Gastrocnemius medialis (tissue), 4 donors: ENCODE measurements at regions not wholly inside any gene's neighbourhood (a gene's known extent, or its start where the extent isn't known, plus 50 kb on each side); places are given as distances from the start of the nearest gene placed in this dataset.

Source experiments
- ATAC-seq, 2 donors: fragments of 150-250 bp; one replicate each; pipeline ENCODE4 v1.9.1; 2016
- DNase-seq, 2 donors: peaks; one replicate each; pipeline ENCODE4 v3.0.0-alpha.2; 2019
- H3K27ac ChIP-seq, 4 donors: fragments of 200-600 bp; sonication (generic); 1 replicate in 1 of 4; 2 replicates in 3 of 4; pipeline ENCODE4 v1.5.1; 2016 to 2018; ENCODE audit warnings: mild to moderate bottlenecking in 2 of 4, moderate library complexity in 1 of 4
- H3K27me3 ChIP-seq, 3 donors: fragments of 200-600 bp; sonication (generic) in 2 of 3; 1 replicate in 1 of 3; 2 replicates in 2 of 3; pipeline versions ENCODE4 v1.5.1 to v1.6.0; 2016 to 2019; ENCODE audit warnings: mild to moderate bottlenecking in 1 of 3, moderate library complexity in 1 of 3
- H3K36me3 ChIP-seq, 2 donors: fragments of 200-600 bp; sonication (generic) in 1 of 2; one replicate each; pipeline ENCODE4 v1.5.1; 2017 to 2018
- H3K4me1 ChIP-seq, 2 donors: fragments of 200-600 bp; sonication (generic) in 1 of 2; one replicate each; pipeline ENCODE4 v1.5.1; 2016 to 2017; ENCODE audit warnings: mild to moderate bottlenecking in 2 of 2
- H3K4me3 ChIP-seq, 4 donors: fragments of 200-600 bp; sonication (generic) in 3 of 4; 1 replicate in 1 of 4; 2 replicates in 3 of 4; pipeline ENCODE4 v1.5.1; 2016 to 2019; ENCODE audit warnings: mild to moderate bottlenecking in 2 of 4
- H3K9me3 ChIP-seq, 3 donors: fragments of 200-600 bp; sonication (generic) in 2 of 3; 1 replicate in 1 of 3; 2 replicates in 2 of 3; pipeline ENCODE4 v1.5.1; 2016 to 2019
- POLR2A ChIP-seq, 2 donors: fragments of 450-650 bp; IDR thresholded peaks; one replicate each; pipeline ENCODE4 v1.6.1; 2017; ENCODE audit warnings: antibody characterized with exemption in 2 of 2, mild to moderate bottlenecking in 2 of 2, moderate library complexity in 2 of 2
- in situ Hi-C, 4 donors: fragments of 200-750 bp; cut with MboI; loops; one replicate each; pipeline versions ENCODE4 v1.15.0 to v1.8.0; 2017; ENCODE audit warnings: low sequenced_read_pairs in 4 of 4
- intact Hi-C: fragments of 100-400 bp; cut with DNase I; formaldehyde crosslinking; loops from one replicate; pipeline ENCODE4 v1.15.1; 2023; ENCODE audit warnings: low total_unique reads
- TF ChIP-seq, protein P1 (sequence below), 5 experiments: fragments of 450-650 bp in 3 of 5; fragments of 200-600 bp in 2 of 5; sonication (generic) in 2 of 5; IDR thresholded peaks in 4 of 5; conservative IDR thresholded peaks in 1 of 5; 1 replicate in 4 of 5; 2 replicates in 1 of 5; pipeline ENCODE4 v1.5.1; 2016 to 2019; ENCODE audit warnings: antibody characterized with exemption in 5 of 5, mild to moderate bottlenecking in 3 of 5, moderate library complexity in 3 of 5

GRCh38 chr15:88345962-88346361 is 89.4 kb upstream of the NTRK3 start:
- no peaks in the 10 kb centered on the region for H3K36me3 ChIP-seq
- no peaks in the 10 kb centered on the region for H3K27me3 ChIP-seq
- DNase-seq (no peak), ATAC-seq (no peak)
- no peaks in the 10 kb centered on the region for H3K4me1 ChIP-seq
- no peak for TF ChIP-seq POLR2A (IDR thresholded peaks at IDR 0.05)
- TF ChIP-seq, protein P1, sequence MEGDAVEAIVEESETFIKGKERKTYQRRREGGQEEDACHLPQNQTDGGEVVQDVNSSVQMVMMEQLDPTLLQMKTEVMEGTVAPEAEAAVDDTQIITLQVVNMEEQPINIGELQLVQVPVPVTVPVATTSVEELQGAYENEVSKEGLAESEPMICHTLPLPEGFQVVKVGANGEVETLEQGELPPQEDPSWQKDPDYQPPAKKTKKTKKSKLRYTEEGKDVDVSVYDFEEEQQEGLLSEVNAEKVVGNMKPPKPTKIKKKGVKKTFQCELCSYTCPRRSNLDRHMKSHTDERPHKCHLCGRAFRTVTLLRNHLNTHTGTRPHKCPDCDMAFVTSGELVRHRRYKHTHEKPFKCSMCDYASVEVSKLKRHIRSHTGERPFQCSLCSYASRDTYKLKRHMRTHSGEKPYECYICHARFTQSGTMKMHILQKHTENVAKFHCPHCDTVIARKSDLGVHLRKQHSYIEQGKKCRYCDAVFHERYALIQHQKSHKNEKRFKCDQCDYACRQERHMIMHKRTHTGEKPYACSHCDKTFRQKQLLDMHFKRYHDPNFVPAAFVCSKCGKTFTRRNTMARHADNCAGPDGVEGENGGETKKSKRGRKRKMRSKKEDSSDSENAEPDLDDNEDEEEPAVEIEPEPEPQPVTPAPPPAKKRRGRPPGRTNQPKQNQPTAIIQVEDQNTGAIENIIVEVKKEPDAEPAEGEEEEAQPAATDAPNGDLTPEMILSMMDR (IDR thresholded peaks at IDR 0.05 in 4 of 5, conservative IDR thresholded peaks at IDR 0.05 in 1 of 5) = no peak
- in situ Hi-C loops (no loop called here), intact Hi-C loops (no loop called here)
- H3K27ac ChIP-seq = no peak overlapping the region
- H3K4me3 ChIP-seq = no peak overlapping the region
- H3K9me3 ChIP-seq = no peaks in the 10 kb centered on the region

DNA sequence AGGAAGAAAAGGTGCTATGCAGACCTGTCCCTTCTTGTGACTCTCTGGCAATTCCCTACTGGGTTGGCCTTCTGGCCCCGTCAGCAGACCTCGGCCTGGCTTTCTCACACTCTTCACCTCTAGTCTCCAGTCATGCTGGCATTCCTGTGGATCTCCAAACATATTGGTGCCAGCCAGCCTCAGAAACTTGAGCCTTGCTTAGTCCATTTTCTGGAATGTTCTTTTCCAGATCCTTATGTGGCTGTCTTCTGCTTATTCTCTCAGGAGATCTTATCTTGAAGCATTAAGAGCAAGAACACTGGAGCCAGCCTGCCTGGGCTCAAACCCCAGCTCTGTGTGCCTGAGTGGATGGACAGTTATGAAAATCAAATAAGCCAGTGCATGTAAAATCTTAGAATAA is 88.2 kb upstream of the NTRK3 start:
- DNase-seq = no peak
- no peak for TF ChIP-seq POLR2A (IDR thresholded peaks at IDR 0.05)
- TF ChIP-seq, protein P1 (IDR thresholded peaks at IDR 0.05 in 4 of 5, conservative IDR thresholded peaks at IDR 0.05 in 1 of 5) = no peak

DNA sequence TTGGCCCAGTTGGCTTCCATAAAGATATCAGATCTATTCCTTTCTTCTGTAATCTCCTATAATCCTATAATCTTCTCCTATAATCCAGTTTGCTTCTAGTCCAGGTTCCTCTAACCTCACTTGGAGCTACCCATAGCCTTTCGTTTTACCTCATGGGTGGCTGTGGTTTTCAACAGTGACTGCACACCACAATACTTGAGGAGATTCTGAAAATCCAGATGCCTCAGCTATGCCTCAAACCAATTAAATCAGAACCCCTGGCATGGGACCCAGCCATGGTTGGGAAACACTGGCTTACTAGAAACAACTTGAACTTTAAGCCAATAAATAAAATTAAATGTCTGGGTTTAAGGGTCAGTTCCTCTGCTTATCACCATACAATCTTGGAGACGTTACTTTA is 86.1 kb upstream of the NTRK3 start:
- TF ChIP-seq POLR2A (IDR thresholded peaks at IDR 0.05) = no peak
- TF ChIP-seq, protein P1 (IDR thresholded peaks at IDR 0.05 in 4 of 5, conservative IDR thresholded peaks at IDR 0.05 in 1 of 5) = no peak
- H3K4me1 ChIP-seq = no peaks in the 10 kb centered on the region
- H3K27ac ChIP-seq = no peak overlapping the region
- in situ Hi-C loops = no loop called here
- ATAC-seq (no peak), DNase-seq (no peak)
- no peaks in the 10 kb centered on the region for H3K27me3 ChIP-seq
- no peak overlapping the region for H3K4me3 ChIP-seq
- no peaks in the 10 kb centered on the region for H3K36me3 ChIP-seq
- intact Hi-C loops = no loop called here
- no peaks in the 10 kb centered on the region for H3K9me3 ChIP-seq

More for the DNA sequence above, 88.2 kb upstream of the NTRK3 start:
- Histone ChIP-seq H3K4me3 (no peak overlapping the region), H3K4me1 (no peaks in the 10 kb centered on the region), H3K27me3 (no peaks in the 10 kb centered on the region), H3K36me3 (no peaks in the 10 kb centered on the region), H3K9me3 (no peaks in the 10 kb centered on the region), H3K27ac (no peak overlapping the region)
- no peak for ATAC-seq
- in situ Hi-C loops = no loop called here
- intact Hi-C loops = no loop called here

DNA sequence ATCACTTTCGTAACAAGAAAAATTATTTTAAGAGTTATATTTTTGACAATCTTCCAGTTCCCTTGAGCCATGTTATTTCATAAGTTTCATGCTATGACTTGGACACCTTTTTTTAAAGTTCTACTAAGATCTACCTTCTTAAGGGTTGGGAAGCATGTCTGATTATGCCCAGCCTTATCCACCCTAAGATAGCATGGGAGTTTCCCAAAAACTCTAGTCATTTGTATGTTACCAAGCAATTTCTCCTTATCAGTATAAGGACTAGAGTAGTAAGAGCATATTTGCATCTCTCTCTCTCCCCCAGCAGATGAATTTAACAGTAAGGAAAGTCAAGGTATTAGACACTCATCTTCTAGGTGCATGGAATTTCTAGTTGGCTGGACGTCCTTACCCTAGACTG is 85.1 kb upstream of the NTRK3 start:
- no peak for TF ChIP-seq POLR2A (IDR thresholded peaks at IDR 0.05)
- TF ChIP-seq, protein P1 (IDR thresholded peaks at IDR 0.05 in 4 of 5, conservative IDR thresholded peaks at IDR 0.05 in 1 of 5) = no peak
- no peak overlapping the region for H3K4me3 ChIP-seq
- no peaks in the 10 kb centered on the region for H3K36me3 ChIP-seq
- DNase-seq (no peak), ATAC-seq (no peak)
- no peaks in the 10 kb centered on the region for H3K4me1 ChIP-seq
- no peaks in the 10 kb centered on the region for H3K27me3 ChIP-seq
- intact Hi-C loops (no loop called here), in situ Hi-C loops (no loop called here)
- no peak overlapping the region for H3K27ac ChIP-seq
- no peaks in the 10 kb centered on the region for H3K9me3 ChIP-seq

GRCh38 chr15:88341006-88341405 is 84.5 kb upstream of the NTRK3 start:
- intact Hi-C loops = no loop called here
- Histone ChIP-seq H3K36me3 (no peaks in the 10 kb centered on the region), H3K9me3 (no peaks in the 10 kb centered on the region), H3K4me1 (no peaks in the 10 kb centered on the region), H3K4me3 (no peak overlapping the region), H3K27ac (no peak overlapping the region), H3K27me3 (no peaks in the 10 kb centered on the region)
- in situ Hi-C loops = no loop called here
- no peak for DNase-seq
- no peak for ATAC-seq
- no peak for TF ChIP-seq POLR2A (IDR thresholded peaks at IDR 0.05)
- TF ChIP-seq, protein P1 (IDR thresholded peaks at IDR 0.05 in 4 of 5, conservative IDR thresholded peaks at IDR 0.05 in 1 of 5) = no peak
